ENCODE measurements at regions not wholly inside any gene's neighbourhood (a gene's known extent, or its start where the extent isn't known, plus 50 kb on each side); places are given as distances from the start of the nearest gene placed in this dataset.

GRCh38 chr18:39638224-39638623 is 2072.6 kb upstream of the CELF4 start:
- DNase-seq (ENCODE audit: low read depth, low spot score), result no peak

DNA sequence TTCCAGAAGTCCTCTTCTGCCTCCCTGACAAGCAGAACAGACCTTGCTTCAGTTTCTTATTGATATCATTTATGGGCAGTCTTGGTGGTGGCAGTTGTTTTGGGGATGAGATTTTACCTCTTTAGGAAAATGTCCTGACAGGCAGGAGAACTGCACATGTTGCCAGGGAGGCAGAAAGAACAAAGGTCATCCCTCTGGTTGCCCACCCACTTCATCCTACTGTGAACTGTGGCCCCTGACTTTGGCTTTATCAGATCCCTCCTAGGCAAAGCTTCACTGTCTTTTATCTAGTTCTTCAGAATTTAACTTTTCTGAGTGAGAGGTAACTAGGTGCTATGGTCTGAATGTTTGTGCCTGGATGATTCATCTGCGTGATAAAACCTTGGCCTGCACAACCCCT is 2071.3 kb upstream of the CELF4 start:
- DNase-seq (ENCODE audit: low read depth, low spot score), result no peak

- no peak for DNase-seq (ENCODE audit: low read depth, low spot score)
Observed at GRCh38 chr18:39635966-39636365, 2070.4 kb upstream of the CELF4 start.

GRCh38 chr18:39635192-39635591 is 2069.6 kb upstream of the CELF4 start:
- no peak for DNase-seq (ENCODE audit: low read depth, low spot score)

- no peak for DNase-seq (ENCODE audit: low read depth, low spot score)
Observed at GRCh38 chr18:39627936-39628335, 2062.3 kb upstream of the CELF4 start.

GRCh38 chr18:39624961-39625360 is 2059.4 kb upstream of the CELF4 start:
- no peak for DNase-seq (ENCODE audit: low read depth, low spot score)

DNA sequence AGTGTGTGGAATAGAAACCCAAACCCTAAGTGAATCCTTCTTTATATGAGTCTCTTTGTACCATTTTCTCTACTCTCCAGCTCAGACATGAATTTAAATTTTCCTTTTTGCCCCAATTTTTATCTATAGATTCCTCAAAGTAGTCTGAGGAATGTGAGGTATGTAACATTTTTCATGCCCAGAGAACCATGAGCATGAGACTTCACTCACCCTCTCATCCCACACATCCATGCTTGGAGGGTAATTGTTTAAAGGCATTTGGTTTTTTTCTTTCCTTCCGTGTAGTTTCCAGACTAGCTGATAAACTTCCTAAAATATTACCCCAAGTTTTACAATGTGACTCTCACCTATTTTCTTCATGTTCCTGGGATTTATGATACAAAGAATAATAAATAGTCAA is 2056.8 kb upstream of the CELF4 start:
- no peak for DNase-seq (ENCODE audit: low read depth, low spot score)

GRCh38 chr18:39620551-39621168 is 2055.1 kb upstream of the CELF4 start:
- no peak for DNase-seq (ENCODE audit: low read depth, low spot score)

DNA sequence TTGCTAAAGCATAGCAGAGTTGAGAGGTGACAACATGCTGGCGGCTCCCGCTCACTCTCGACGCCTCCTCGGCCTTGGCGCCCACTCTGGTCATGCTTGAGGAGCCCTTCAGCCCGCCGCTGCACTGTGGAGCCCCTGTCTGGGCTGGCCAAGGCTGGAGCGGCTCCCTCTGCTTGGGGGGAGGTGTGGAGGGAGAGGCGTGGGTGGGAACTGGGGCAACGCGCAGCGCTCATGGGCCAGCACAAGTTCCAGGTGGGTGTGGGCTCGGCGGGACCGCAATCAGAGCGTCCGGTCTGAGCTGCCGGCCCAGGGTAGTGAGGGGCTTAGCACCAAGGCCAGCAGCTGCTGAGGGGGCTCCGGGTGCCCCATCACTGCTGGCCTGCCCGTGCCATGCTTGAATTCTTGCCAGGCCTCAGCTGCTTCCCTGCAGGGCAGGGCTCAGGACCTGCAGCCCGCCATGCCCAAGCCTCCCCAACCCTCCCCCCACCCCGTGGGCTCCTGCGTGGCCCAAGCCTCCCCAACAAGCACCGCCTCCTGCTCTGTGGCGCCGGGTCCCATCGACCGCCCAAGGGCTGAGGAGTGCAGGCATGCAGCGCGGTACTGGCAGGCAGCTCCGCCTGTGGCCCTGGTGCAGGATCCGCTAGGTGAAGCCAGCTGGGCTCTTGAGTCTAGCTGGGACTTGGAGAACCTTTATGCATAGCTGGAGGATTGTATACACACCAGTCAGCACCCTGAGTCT is 2052.8 kb upstream of the CELF4 start:
- no peak for DNase-seq (ENCODE audit: low read depth, low spot score)

DNA sequence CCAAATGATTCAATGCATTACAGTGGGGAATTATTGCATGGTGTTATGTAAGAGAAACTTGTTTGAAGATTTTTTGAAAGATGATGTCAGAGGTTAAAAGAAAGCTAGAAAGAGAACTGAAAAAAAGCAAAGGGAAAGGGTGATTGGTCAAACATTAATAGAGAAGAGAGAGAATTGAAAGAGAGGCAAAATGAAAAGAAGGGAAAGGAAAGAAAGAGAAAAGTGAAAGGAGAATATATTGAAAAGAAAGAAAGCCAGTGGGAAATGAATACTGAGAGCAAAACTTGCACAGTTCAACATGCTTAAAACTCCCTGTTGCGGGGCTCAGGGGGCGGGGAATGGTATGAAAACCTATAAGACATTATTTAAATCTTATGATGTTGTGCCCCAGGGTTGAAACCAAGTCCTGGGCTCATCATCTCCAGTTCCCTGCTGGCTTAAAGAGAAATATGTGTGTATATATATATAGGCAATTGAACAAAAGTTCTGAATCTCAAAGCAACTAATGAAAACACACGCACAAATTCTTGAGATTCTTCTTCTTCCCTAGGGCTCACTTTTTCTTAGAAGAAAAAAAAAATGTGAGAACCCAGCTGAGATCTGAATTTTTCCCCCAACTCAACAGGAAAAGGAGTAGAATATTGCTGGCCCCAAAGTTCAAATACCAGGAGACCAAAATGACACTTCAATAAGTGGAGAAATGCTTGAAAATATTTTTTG is 2045.9 kb upstream of the CELF4 start:
- no peak for DNase-seq (ENCODE audit: low read depth, low spot score)

DNA sequence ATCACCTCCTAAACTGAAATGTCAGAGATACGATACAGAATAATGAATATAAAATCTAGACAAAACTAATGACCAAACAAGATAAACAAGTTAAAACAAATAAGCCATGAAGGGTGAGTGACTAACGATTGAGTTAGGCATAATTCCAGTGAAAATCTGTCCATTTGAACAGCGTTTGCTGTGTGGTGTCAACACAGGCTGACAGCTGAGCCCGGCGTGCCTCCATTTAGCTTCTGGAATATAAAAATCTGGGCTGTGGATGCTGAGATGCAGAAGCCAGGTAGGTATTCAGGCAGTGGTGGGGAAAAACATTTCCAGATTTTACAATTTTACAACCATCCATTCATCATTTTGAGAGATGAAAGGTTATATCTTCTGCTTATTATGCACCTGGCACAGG is 2041.4 kb upstream of the CELF4 start:
- DNase-seq (ENCODE audit: low read depth, low spot score), result no peak

- DNase-seq (ENCODE audit: low read depth, low spot score), result no peak
Observed at GRCh38 chr18:39604836-39605235, 2039.2 kb upstream of the CELF4 start.

- no peak for DNase-seq (ENCODE audit: low read depth, low spot score)
Observed at GRCh38 chr18:39602131-39602530, 2036.5 kb upstream of the CELF4 start.

- no peak for DNase-seq (ENCODE audit: low read depth, low spot score)
Observed at GRCh38 chr18:39600894-39601293, 2035.3 kb upstream of the CELF4 start.

DNA sequence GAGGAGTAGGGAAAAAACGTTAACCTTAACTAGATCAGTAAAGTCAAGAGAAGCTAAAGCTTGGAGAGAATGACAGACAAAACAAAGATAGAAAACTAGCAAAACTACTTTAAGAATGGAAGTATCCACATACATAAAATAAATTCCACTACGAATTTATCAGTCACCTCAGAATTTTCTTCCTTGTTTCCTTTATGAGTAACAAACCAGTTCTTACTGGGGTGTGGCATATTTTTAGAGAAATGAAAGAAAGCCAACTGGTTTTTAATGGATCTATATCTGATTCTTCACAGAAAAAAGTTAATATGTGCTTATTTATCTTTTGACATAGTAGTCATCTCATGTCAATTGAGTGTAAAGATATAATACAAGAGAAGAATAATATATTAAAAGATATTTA is 2033.7 kb upstream of the CELF4 start:
- DNase-seq (ENCODE audit: low read depth, low spot score), result no peak

GRCh38 chr18:39596891-39597290 is 2031.3 kb upstream of the CELF4 start:
- no peak for DNase-seq (ENCODE audit: low read depth, low spot score)

GRCh38 chr18:39596221-39596620 is 2030.6 kb upstream of the CELF4 start:
- DNase-seq (ENCODE audit: low read depth, low spot score), result no peak

GRCh38 chr18:39594206-39594605 is 2028.6 kb upstream of the CELF4 start:
- DNase-seq (ENCODE audit: low read depth, low spot score), result no peak

GRCh38 chr18:39591649-39592048 is 2026.1 kb upstream of the CELF4 start:
- DNase-seq (ENCODE audit: low read depth, low spot score), result no peak

DNA sequence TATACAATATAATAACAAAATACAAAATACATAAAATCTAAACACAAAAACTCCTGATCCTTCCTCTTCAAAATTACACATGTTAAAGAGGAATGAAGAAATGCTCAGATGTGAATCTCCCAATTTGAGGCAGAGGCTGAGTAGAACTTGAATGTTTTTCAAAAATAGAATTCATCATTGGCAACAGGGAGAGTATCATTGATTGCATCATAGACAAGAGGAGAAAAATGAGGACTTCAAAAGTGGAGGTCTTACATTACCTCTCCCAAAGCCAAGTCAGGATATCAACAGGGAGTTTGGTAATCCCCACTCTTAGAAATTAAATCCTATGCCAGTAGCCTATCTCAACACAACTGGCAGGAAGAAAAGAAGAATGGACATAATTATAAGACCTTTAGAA is 2023.9 kb upstream of the CELF4 start:
- no peak for DNase-seq (ENCODE audit: low read depth, low spot score)

DNA sequence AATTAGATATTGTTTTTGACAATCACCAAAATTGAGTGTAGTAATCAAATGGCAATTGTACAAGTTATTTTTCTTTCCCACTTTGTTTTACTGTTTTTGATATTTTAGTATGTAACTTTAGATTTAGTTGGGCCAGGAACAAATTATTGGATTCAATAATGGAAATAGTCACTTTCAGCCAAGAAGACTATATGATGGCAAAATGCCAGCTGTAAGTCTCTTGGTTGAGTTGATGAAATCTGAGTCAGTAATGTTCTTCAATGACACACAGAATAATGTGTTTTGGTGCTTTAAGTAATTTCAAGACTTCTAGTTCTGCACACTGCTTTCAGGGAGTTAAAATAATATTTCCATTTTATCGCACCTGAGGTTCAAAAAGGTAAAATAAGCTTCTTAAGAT is 2022.0 kb upstream of the CELF4 start:
- DNase-seq (ENCODE audit: low read depth, low spot score), result no peak

DNA sequence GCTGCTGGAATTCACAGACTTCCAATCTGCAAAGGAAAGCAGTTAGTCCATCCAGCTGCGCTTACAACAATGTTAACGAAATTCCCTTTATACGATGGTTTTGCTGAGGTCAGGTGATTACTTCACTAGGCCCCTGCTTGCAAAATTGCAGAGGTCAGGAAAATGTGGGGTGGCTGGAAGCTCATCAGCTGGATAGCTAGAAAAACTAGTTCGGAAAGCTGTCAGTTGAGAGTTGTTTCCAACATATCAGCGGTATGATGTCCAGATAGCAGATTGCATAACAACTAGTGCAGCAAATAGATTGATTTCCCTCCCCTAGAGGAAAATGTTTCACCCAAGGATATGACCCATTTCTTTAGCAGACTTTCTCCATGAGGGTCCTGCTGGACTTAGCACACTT is 2021.1 kb upstream of the CELF4 start:
- no peak for DNase-seq (ENCODE audit: low read depth, low spot score)

- DNase-seq (ENCODE audit: low read depth, low spot score), result no peak
Observed at GRCh38 chr18:39574897-39575296, 2009.3 kb upstream of the CELF4 start.
